ENCODE measurements at regions not wholly inside any gene's neighbourhood (a gene's known extent, or its start where the extent isn't known, plus 50 kb on each side); places are given as distances from the start of the nearest gene placed in this dataset.

DNA sequence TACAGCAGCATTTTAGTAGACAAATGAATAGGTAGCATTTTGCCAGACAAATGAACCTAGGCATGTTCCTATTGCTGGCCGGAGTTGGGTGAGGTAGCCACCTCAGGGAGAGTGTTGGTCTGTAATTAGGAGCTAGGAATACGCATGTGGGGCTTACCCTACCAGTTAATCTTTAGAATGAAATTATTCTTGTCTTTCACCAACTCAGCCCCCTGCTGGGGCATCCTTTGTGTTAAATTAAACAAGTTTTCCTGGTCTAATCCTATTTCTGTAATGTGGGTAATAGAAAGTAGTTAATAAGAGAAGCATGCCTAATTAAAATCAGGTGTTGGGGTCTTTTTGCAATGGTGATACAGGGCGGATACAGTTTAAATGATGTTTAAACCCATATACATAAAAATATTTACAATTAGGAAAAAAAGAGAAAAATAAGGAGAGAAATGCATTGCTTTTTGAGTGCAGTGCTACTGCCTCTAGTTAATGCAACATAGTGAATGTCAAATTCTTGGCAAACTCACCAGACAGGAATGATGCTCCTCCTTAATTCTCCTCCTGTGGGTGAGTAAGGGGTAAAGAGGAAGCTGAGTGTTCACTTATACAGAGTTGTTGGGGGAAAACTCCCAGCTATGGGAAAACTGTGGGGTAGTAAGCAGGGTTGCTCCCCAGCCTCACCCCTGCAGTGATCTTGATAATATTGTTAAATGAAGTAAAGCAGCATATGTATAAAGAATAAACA is 276.4 kb upstream of the EDNRB start:
- no peaks in the 10 kb centered on the region for H3K27me3 ChIP-seq (ENCODE audit: control insufficient read depth in 1 of 2, insufficient read depth in 2 of 2, low read length in 2 of 2)
- in situ Hi-C loops (cut with HindIII; ENCODE audit: extremely low pct_ligation_motif_present, low pct_unique_long_range_greater_than_20kb) (no loop called here), intact Hi-C loops (cut with micrococcal nuclease; ENCODE audit: unreplicated experiment) (no loop called here)
- H3K9ac ChIP-seq (ENCODE audit: insufficient read depth, low read depth, low read length) = no peak overlapping the region
- CTCF ChIA-PET (ENCODE audit: low intra/inter-chr PET ratio, low total read pairs) = no interaction called here
- no peak overlapping the region for H3K27ac ChIP-seq (ENCODE audit: extremely low read length, insufficient read depth, low read length)
- no peaks in the 10 kb centered on the region for H3K9me3 ChIP-seq (ENCODE audit: low read length)
- 4% methylated on average over 3 of the region's 3 CpGs for WGBS (ENCODE audit: low lambda C conversion rate)
- H3K4me3 ChIP-seq (replicated peaks in 1 of 3; ENCODE audit: insufficient read depth in 1 of 3, low read depth in 2 of 3, low read length in 3 of 3) = no peak overlapping the region
- H3K79me2 ChIP-seq (ENCODE audit: insufficient read depth, low read length) = no peaks in the 10 kb centered on the region
- H3K36me3 ChIP-seq (replicated peaks in 1 of 2; ENCODE audit: control insufficient read depth in 1 of 2, insufficient read depth in 2 of 2, low read length in 2 of 2) = no peaks in the 10 kb centered on the region
- ATAC-seq (no peak), FAIRE-seq (no peak), DNase-seq (ENCODE audit: low spot score) (no peak)
- no peaks in the 10 kb centered on the region for H4K20me1 ChIP-seq (ENCODE audit: insufficient read depth, low read length)
- H3K4me1 ChIP-seq (ENCODE audit: insufficient read depth, low read length) = no peaks in the 10 kb centered on the region
- POLR2A ChIA-PET = no interaction called here
- TF ChIP-seq NCOA5 (CRISPR knock-in tag; IDR thresholded peaks at IDR 0.05) = no peak
- TF ChIP-seq, protein P1, sequence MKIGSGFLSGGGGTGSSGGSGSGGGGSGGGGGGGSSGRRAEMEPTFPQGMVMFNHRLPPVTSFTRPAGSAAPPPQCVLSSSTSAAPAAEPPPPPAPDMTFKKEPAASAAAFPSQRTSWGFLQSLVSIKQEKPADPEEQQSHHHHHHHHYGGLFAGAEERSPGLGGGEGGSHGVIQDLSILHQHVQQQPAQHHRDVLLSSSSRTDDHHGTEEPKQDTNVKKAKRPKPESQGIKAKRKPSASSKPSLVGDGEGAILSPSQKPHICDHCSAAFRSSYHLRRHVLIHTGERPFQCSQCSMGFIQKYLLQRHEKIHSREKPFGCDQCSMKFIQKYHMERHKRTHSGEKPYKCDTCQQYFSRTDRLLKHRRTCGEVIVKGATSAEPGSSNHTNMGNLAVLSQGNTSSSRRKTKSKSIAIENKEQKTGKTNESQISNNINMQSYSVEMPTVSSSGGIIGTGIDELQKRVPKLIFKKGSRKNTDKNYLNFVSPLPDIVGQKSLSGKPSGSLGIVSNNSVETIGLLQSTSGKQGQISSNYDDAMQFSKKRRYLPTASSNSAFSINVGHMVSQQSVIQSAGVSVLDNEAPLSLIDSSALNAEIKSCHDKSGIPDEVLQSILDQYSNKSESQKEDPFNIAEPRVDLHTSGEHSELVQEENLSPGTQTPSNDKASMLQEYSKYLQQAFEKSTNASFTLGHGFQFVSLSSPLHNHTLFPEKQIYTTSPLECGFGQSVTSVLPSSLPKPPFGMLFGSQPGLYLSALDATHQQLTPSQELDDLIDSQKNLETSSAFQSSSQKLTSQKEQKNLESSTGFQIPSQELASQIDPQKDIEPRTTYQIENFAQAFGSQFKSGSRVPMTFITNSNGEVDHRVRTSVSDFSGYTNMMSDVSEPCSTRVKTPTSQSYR (CRISPR knock-in tag; IDR thresholded peaks at IDR 0.05; ENCODE audit: borderline replicate concordance) = no peak
- no peak for TF ChIP-seq MEIS2 (CRISPR knock-in tag; IDR thresholded peaks at IDR 0.05)
- no peak for TF ChIP-seq IKZF5 (CRISPR knock-in tag; IDR thresholded peaks at IDR 0.05)
- TF ChIP-seq ZNF34 (CRISPR knock-in tag; IDR thresholded peaks at IDR 0.05; ENCODE audit: borderline replicate concordance) = no peak
- no peak for TF ChIP-seq GTF2F1 (IDR thresholded peaks at IDR 0.05; ENCODE audit: low read length)
- no peak for TF ChIP-seq REXO4 (CRISPR knock-in tag; IDR thresholded peaks at IDR 0.05; ENCODE audit: borderline replicate concordance)
- TF ChIP-seq ESRRA (CRISPR knock-in tag; IDR thresholded peaks at IDR 0.05; ENCODE audit: low read depth) = no peak
- TF ChIP-seq ARNT (IDR thresholded peaks at IDR 0.05) = no peak
- no peak for TF ChIP-seq SATB2 (CRISPR knock-in tag; IDR thresholded peaks at IDR 0.05)
- TF ChIP-seq NBN (conservative IDR thresholded peaks at IDR 0.05) = no peak
- no TSS peak for BruUV-seq (replicated peaks)
- H3K4me2 ChIP-seq (ENCODE audit: low read depth, low read length) = no peak overlapping the region
- H2AFZ ChIP-seq (ENCODE audit: low read length) = no peak overlapping the region

All from HepG2 (cell line).